A549 (cell line): ENCODE measurements at regions not wholly inside any gene's neighbourhood (a gene's known extent, or its start where the extent isn't known, plus 50 kb on each side); places are given as distances from the start of the nearest gene placed in this dataset.

ENCODE experiments used
- CTCF ChIP-seq: fragments of >200 bp; sonication (Bioruptor Twin); formaldehyde crosslinking; IDR thresholded peaks from 3 replicates; pipeline ENCODE4 v1.5.1; 2016
- HEYL ChIP-seq: fragments of 250-450 bp; sonication (Bioruptor Pico); IDR thresholded peaks from 2 replicates; pipeline ENCODE4 v1.8.0; 2021; ENCODE audit warnings: mild to moderate bottlenecking, moderate library complexity
- RCOR1 ChIP-seq: fragments of 150-350 bp; IDR thresholded peaks from 2 replicates; pipeline ENCODE4 v1.6.1; 2014; ENCODE audit warnings: antibody characterized with exemption, low read length, low read depth

- TF ChIP-seq CTCF, result no peak
- TF ChIP-seq RCOR1, result no peak
- TF ChIP-seq HEYL (CRISPR knock-in tag), result no peak
Observed at GRCh38 chr6:150717419-150717818, 117.7 kb downstream of the PLEKHG1 start.
